GM18507 (cell line): ENCODE measurements at regions not wholly inside any gene's neighbourhood (a gene's known extent, or its start where the extent isn't known, plus 50 kb on each side); places are given as distances from the start of the nearest gene placed in this dataset.

ENCODE experiments used
- DNase-seq: peaks from one replicate; pipeline ENCODE4 v3.0.0; 2011; ENCODE audit warnings: low read depth; ENCODE audit not compliant: insufficient read length; ENCODE audit errors: extremely low spot score
- FAIRE-seq: peaks from 2 replicates; lab custom pipeline; 2011; peaks lifted over from hg19 to GRCh38; lab: Jason Lieb, UNC

DNA sequence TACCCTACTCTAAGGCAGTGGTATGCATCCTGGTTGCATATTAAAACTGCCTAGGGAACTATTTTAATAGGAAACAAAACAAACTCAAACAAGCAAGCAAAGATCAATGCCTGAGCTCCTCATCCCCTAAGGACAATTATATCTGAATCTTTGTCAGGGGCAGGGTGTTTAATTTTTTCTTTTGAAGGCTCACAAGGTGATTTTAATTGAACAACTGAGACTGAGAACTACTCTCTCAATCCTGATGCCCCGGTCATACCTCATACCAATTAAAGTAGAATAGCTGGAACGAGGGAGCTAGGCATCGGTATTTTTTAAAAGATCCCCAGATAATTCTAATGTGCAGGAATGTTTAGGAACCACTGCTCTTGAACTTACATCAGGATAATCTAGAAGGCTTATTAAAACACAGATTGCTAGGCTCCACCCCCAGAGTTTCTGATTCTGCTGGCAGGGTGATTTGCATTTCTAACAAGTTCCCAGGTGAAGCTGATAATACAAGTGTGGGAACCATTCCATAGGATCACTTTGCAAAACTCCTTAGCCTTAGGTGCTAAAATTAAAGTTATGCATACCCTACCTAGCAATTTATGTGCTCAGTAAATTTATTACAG, 416.5 kb downstream of the GUCY1A2 start:
- DNase-seq (no peak), FAIRE-seq (no peak)

DNA sequence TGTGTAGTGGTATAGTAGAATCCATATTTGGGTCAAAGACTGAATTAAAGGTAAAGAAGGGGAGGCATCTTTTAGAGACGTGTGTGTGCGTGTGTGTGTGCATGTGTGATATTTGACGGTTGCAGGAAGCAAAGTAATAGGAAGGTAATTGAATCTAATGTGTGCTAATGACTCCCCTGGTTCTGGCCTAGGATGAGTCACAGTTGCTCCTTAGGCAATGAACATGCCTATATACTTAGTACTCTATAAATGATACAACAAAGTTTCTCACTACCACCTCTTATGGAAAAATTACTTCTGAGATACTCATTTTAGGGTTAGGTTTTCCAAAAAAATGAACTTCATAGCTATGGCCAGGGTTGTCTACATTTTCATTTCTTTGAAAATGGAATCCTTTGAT, 409.6 kb downstream of the GUCY1A2 start:
- DNase-seq (no peak), FAIRE-seq (no peak)

- DNase-seq (no peak), FAIRE-seq (no peak)
These were observed 404.0 kb downstream of the GUCY1A2 start for GRCh38 chr11:106614262-106614661.

DNA sequence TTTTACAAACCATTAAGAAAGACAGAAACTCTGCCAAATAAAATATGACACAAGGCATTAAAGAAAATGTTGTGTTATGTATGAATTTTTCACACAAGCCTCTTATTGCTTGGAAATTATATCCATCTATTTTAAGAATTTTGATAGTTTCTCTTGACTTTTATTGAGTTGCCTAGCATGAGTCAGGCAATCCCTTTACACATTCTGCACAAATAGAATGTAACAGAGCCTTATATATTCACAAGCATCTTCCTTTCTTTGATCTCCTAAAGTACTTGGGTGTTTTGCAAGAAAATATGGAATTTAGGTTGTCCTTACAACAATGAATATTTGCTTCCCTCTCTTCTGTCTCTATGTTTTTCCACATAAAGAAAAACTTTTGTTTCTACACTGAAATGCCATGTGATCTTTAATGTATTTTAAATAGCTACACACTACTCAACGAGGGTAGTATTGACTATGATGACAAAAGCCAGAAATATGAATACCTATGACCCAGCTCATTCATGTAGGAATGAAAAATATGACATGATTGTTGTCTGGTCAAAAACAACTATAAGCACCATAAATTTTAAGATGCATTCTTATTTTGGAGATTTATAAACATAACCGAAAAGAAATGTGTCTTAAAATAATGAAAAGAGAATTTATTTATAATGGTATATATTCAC, 398.8 kb downstream of the GUCY1A2 start:
- FAIRE-seq: no peak
- no peak for DNase-seq

- no peak for FAIRE-seq
- no peak for DNase-seq
These were observed 396.8 kb downstream of the GUCY1A2 start for GRCh38 chr11:106621484-106621883.
